K562 (cell line): ENCODE measurements at regions not wholly inside any gene's neighbourhood (a gene's known extent, or its start where the extent isn't known, plus 50 kb on each side); places are given as distances from the start of the nearest gene placed in this dataset.

Source experiments
- E2F1 ChIP-seq: sonication (generic); formaldehyde crosslinking; IDR thresholded peaks from 2 replicates; pipeline ENCODE4 v1.8.1; 2023; ENCODE audit warnings: mild to moderate bottlenecking, missing genetic modification reagents, moderate library complexity
- ETV1 ChIP-seq: fragments of 450-650 bp; conservative IDR thresholded peaks from 2 replicates; pipeline ENCODE4 v1.6.1; 2016; ENCODE audit warnings: missing genetic modification characterization, control low read depth, low read depth, missing compliant biosample characterization
- HSF4 ChIP-seq: fragments of 250-450 bp; sonication (Bioruptor Pico); IDR thresholded peaks from 2 replicates; pipeline ENCODE4 v2.1.2; 2022; ENCODE audit warnings: mild to moderate bottlenecking, moderate library complexity, borderline replicate concordance
- SNRNP70 ChIP-seq: fragments of 200-400 bp; formaldehyde crosslinking; optimal IDR thresholded peaks from 2 replicates; pipeline ENCODE3; 2017; ENCODE audit warnings: low read depth, low read length
- ZNF518B ChIP-seq: fragments of 250-450 bp; sonication (Bioruptor Pico); IDR thresholded peaks from 2 replicates; pipeline ENCODE4 v1.5.0; 2021; ENCODE audit warnings: mild to moderate bottlenecking, moderate library complexity
- ZNF592 ChIP-seq: fragments of 450-650 bp; IDR thresholded peaks from 2 replicates; pipeline ENCODE4 v1.6.1; 2017; ENCODE audit warnings: antibody characterized with exemption, mild to moderate bottlenecking

GRCh38 chr9:91047529-91047928, 245.9 kb downstream of the SYK start (continued):
- no peak for TF ChIP-seq ZNF518B (CRISPR knock-in tag)
- no peak for TF ChIP-seq SNRNP70
- no peak for TF ChIP-seq HSF4 (CRISPR knock-in tag)
- no peak for TF ChIP-seq ZNF592
- TF ChIP-seq E2F1, result no peak
- no peak for TF ChIP-seq ETV1
- TF ChIP-seq, all 486 proteins: peak for 0
